GM19324 (cell line): ENCODE measurements at regions not wholly inside any gene's neighbourhood (a gene's known extent, or its start where the extent isn't known, plus 50 kb on each side); places are given as distances from the start of the nearest gene placed in this dataset.

ENCODE experiments used
- ATAC-seq: cut with Tn5 transposase; IDR thresholded peaks from one replicate; pipeline ENCODE4 v1.9.1; 2021; ENCODE audit warnings: mild to moderate bottlenecking, moderate library complexity; ENCODE audit not compliant: unreplicated experiment, low FRiP score

DNA sequence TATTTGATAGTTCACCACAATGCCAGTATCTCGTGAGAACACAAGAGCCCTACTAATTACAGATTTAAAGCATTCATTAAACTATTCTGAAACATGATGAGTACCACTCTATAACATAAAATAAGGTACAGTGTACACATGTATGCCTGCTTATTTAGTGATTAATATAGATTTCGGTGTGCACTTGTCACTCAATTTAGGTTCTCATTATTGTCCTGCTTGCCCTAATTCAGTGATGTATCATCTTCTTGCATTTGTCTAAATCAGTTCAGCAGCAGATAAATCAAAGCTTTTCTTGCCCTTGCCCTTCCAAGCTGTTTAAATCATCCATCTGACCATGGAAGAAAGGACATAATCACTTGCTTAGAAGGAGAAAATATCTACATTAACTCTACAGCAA, 359.7 kb downstream of the GXYLT1 start:
- ATAC-seq = no peak

DNA sequence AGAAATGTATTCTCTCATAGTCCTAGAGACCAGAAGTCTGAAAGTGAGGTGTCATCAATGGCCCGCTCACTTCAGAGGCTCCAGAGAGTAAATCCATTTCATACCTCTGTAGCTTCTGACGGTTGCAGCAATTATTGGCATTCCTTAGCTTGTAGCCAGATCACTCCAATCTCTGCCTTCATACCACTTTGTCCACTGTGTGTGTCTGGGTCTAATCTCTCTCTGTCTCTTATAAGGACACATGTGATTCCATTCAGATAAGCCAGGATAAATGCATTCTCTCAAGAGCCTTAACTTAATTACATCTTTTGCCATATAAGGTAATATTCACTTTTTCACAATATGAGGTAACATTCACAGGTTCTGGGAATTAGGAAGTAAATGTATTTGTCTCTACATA, 365.7 kb downstream of the GXYLT1 start:
- no peak for ATAC-seq

DNA sequence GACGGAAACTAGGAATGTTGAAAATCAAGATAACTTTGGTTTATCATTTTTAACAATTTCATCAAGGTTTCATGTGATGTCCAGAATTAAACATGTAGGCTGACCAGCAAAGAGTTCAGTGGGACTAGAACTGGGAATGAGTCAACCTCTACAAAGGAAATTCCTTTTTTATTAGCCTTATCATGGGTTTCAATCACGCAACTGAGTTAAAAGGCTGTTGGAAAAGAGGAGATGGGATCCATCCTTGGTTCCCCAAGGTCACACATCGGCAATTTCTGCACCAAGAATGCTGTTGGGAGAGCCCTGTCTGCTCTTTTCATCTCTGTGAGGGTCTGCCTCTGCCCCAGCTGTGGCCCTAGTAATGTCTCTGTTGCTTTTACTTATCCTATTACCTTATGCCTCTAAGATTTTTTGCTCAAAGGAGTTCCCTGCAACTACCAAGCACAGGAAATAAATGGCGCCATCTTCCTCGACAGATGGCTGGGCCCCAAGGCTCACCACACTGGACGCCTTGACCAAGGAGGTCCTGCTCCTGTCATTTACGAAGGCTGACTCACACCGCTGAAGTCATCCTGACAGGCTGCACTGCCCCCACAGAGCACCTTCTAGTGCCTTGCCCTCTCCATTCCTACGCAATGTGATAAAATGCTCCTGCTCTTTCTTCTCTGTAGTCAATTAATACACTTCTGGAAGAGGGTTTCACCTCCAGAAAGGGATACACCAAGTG, 367.4 kb downstream of the GXYLT1 start:
- no peak for ATAC-seq

GRCh38 chr12:41772478-41772877, 372.2 kb downstream of the GXYLT1 start:
- no peak for ATAC-seq

- no peak for ATAC-seq
Observed at GRCh38 chr12:41769810-41770209, 374.9 kb downstream of the GXYLT1 start.

DNA sequence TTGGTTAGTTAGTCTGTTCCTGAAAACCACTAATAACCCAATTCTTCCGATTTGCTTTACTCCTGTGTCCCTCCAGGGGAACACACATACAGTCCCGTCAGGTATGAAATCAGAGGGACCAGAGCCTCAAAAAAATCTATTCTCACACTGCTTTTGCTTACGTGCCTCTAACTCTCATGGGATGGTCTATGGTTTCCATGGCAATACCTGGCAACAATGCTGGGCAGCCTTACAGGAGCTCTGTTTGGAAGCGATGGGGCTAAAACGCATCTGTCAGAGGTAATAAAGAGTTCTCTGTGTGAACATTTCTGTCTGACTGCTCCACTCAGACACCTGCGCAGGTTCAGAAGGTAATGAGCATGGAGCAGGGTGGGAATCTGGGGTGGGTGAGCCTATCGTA, 376.2 kb downstream of the GXYLT1 start:
- no peak for ATAC-seq

GRCh38 chr12:41762691-41763090, 382.0 kb downstream of the GXYLT1 start:
- no peak for ATAC-seq

GRCh38 chr12:41745593-41745992, 399.1 kb downstream of the GXYLT1 start:
- ATAC-seq = no peak

- no peak for ATAC-seq
Observed at GRCh38 chr12:41743835-41744234, 400.8 kb downstream of the GXYLT1 start.

DNA sequence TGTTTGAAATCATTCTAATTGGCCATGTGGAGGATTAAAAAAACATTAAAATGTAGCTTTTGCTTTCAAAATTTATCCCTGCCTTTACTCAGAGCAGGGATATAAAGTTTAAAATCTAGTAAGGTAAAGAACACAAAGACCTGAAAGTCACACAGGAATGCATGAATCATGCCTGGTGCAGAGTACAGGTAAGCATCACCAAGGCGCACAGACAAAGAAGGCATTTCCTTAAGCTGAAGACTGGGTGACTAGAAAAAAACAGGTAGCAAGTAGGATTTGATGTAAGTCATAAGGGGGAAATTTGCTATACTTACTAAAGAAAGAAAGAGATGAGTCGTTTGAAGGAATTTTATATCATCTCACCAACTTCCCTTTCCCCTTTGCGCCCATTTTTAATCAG, 405.6 kb downstream of the GXYLT1 start:
- ATAC-seq = no peak

GRCh38 chr12:41737423-41737822, 407.3 kb downstream of the GXYLT1 start:
- no peak for ATAC-seq

DNA sequence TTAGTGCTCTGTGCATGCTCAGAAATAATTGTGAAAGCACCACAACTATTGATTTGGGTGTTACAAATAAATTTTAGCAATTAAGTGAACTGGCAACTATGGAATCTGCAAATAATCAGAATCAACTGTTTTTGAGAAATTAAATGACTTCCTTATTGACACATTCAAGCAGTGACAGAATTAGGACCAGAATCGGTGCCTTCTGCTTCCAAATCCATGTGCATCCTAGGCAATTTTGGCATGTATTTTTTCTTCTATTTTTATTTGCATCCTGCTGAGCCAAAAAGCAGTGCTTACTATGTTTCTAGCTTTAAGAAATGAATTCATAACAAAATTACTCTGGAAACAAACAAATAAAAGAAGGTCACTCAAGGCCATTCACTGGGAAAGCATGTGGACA, 408.2 kb downstream of the GXYLT1 start:
- no peak for ATAC-seq

- ATAC-seq = no peak
Observed at GRCh38 chr12:41731691-41732090, 413.0 kb downstream of the GXYLT1 start.

- no peak for ATAC-seq
Observed at GRCh38 chr12:41731061-41731460, 413.6 kb downstream of the GXYLT1 start.

DNA sequence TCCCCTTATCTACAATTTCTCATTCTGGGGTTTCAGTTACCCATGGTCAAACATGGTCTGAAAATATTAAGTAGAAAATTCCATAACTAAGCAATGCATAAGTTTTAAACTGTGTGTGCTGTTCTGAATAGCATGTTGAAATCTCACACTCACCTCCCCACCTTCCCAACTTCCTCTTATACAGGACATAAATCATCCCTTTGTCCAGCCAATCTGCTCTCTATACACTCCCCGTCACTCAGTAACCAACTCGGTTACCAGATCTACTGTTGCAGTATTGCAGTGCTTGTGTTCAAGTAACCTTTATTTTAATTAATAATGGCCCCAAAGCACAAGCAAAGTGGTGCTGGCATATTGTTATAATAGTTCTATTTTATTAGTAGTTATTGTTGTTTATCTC, 420.5 kb downstream of the GXYLT1 start:
- ATAC-seq = no peak

GRCh38 chr12:41719214-41719613, 425.5 kb downstream of the GXYLT1 start:
- ATAC-seq = no peak

- no peak for ATAC-seq
Observed at GRCh38 chr12:41715256-41715655, 429.4 kb downstream of the GXYLT1 start.

DNA sequence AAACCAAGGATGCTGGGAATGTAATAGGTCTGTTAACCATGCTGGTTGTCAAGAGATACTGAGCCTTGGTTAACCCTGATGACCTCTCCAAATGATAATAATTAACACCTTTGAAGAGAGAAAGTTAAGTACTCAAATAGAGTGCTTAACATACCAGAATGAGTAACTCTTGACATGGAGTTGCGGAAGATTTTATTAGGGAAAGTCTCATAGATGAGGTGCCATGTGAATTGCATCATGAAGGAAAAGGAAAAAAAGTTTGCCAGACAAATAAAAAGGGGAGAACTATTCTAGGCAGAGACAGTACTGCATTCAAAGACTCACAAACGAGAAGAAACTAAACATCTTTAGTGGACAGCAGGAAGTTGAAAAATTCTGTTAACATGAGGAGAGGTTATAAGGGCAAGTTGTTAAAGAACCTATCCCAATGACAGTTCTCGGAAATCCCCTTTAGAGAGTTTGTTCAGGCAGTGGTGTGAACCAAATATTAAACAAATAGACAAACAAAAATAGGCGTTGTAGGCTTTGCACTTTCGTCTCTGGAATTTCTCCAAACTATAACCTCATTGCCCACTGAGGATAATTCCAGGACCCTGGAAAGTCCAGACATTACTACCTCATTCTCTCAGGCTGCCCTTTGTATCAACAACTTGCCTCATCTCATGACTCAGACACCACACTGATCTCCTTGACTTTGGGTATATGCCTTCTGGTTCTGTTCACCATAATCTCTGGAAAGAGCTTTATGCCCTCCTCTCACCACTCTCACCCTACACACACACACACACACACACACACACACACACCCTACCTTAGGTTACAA, 435.0 kb downstream of the GXYLT1 start:
- ATAC-seq = no peak

GRCh38 chr12:41709012-41709411, 435.7 kb downstream of the GXYLT1 start:
- ATAC-seq = no peak

DNA sequence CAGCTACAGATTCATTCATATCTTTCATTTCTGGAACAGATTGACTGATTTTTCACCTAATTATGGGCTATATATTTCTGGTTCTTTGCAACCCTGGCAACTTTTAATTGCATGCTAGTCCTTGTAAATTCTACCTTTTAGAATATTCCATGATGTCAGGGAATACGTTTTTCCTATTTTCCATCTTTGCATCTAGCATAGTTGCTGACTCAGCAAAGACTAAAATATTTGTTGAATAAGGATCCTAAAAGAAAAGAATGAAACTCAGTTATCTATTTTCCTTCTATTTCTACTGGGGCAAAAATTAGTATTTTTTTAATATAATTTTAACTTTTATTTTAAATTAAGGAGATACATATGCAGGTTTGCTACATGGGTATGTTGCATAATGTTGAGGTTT, 438.3 kb downstream of the GXYLT1 start:
- no peak for ATAC-seq

DNA sequence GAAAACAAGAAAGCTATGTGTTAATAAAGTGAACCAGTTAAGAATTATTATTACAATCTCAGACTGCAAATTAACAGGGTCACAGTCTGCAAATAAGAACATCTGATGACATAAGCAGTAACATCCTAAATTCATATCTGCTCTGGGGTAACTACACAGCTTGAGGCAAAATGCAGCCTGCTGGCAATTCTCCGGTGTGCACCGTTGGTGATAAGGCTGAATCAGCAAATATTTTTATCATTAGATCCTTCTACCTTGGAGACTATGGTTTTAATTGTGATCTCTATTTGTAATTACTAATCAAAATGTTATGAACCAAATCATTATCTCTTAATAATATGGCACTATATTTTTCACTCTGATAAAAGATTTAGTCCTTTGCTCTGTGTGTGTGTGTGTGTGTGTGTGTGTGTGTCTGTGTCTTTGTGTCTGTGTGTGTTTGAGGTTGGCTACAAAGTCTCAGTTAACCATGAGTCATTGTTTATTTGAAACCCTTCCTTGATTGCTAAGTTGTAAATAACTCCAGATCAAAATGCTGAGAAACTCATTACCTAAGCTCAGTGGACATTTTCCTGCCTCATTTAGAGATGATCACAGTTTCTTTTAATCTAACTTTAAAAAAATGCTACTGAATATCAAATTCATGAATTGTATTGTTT, 442.6 kb downstream of the GXYLT1 start:
- ATAC-seq = no peak
